DOHH2 (cell line): ENCODE measurements at regions not wholly inside any gene's neighbourhood (a gene's known extent, or its start where the extent isn't known, plus 50 kb on each side); places are given as distances from the start of the nearest gene placed in this dataset.

ENCODE experiments used
- H3F3A ChIP-seq: fragments of 200-600 bp; sonication (generic), shearing (Covaris generic); 2 replicates; pipeline ENCODE4 v1.6.0; 2016; ENCODE audit warnings: antibody characterized with exemption, mild to moderate bottlenecking; ENCODE audit not compliant: control insufficient read depth, insufficient read depth
- H3K27ac ChIP-seq: fragments of 200-600 bp; sonication (generic); 2 replicates; pipeline ENCODE4 v1.5.1; 2014; ENCODE audit warnings: low read depth, mild to moderate bottlenecking, low read length, moderate library complexity
- H3K27me3 ChIP-seq: fragments of 200-600 bp; sonication (generic); 2 replicates; pipeline ENCODE4 v1.6.1; 2014; ENCODE audit warnings: mild to moderate bottlenecking, low read length, mixed read lengths; ENCODE audit not compliant: control insufficient read depth
- H3K36me3 ChIP-seq: fragments of 200-600 bp; sonication (generic); 2 replicates; pipeline ENCODE4 v1.6.1; 2014; ENCODE audit warnings: mild to moderate bottlenecking, low read length, moderate library complexity, mixed read lengths; ENCODE audit not compliant: control insufficient read depth
- H3K4me1 ChIP-seq: fragments of 200-600 bp; sonication (generic); 2 replicates; pipeline ENCODE4 v1.6.1; 2014; ENCODE audit warnings: mild to moderate bottlenecking, low read length, mixed read lengths; ENCODE audit not compliant: control insufficient read depth
- H3K4me2 ChIP-seq: fragments of 200-600 bp; sonication (generic); 2 replicates; pipeline ENCODE4 v1.6.0; 2014; ENCODE audit warnings: mild to moderate bottlenecking, low read length, moderate library complexity
- H3K4me3 ChIP-seq: fragments of 200-600 bp; sonication (generic); 2 replicates; pipeline ENCODE4 v1.5.1; 2014; ENCODE audit warnings: mild to moderate bottlenecking, low read length, mixed read lengths
- H3K79me2 ChIP-seq: fragments of 200-600 bp; sonication (generic); 2 replicates; pipeline ENCODE4 v1.6.1; 2014; ENCODE audit warnings: mild to moderate bottlenecking, low read length, mixed read lengths; ENCODE audit not compliant: control insufficient read depth
- H3K9me2 ChIP-seq: fragments of 200-600 bp; sonication (generic); replicated peaks from 2 replicates; pipeline ENCODE4 v1.6.1; 2014; ENCODE audit warnings: mild to moderate bottlenecking, low read length, mixed read lengths; ENCODE audit not compliant: control insufficient read depth
- H3K9me3 ChIP-seq: fragments of 200-600 bp; sonication (generic); 2 replicates; pipeline ENCODE4 v1.6.1; 2014; ENCODE audit warnings: antibody characterized with exemption, low read length, mixed read lengths; ENCODE audit not compliant: control insufficient read depth, insufficient read depth
- H4K20me1 ChIP-seq: fragments of 200-600 bp; sonication (generic); 2 replicates; pipeline ENCODE4 v1.6.0; 2014; ENCODE audit warnings: low read depth, mild to moderate bottlenecking, antibody characterized with exemption, low read length, moderate library complexity; ENCODE audit not compliant: control insufficient read depth, insufficient read depth
- CTCF ChIP-seq: fragments of 200-600 bp; sonication (generic); IDR thresholded peaks from one replicate; pipeline ENCODE4 v1.5.1; 2014; ENCODE audit warnings: antibody characterized with exemption, mild to moderate bottlenecking, low read depth, low read length; ENCODE audit not compliant: poor library complexity, severe bottlenecking
- EZH2phosphoT487 ChIP-seq: fragments of 200-600 bp; sonication (generic); IDR thresholded peaks from 2 replicates; pipeline ENCODE4 v1.6.1; 2017; ENCODE audit warnings: borderline replicate concordance, mild to moderate bottlenecking, antibody characterized with exemption, low read length, moderate library complexity, mixed read lengths

- H3K27me3 ChIP-seq, result no peaks in the 10 kb centered on the region
- H3F3A ChIP-seq, result no peaks in the 10 kb centered on the region
- no peaks in the 10 kb centered on the region for H3K9me2 ChIP-seq
- TF ChIP-seq EZH2phosphoT487 (no peak), CTCF (no peak)
- H3K27ac ChIP-seq, result no peak overlapping the region
- H3K36me3 ChIP-seq, result no peaks in the 10 kb centered on the region
- H3K4me2 ChIP-seq, result no peak overlapping the region
- no peak overlapping the region for H3K4me3 ChIP-seq
- no peaks in the 10 kb centered on the region for H4K20me1 ChIP-seq
- no peaks in the 10 kb centered on the region for H3K9me3 ChIP-seq
- H3K4me1 ChIP-seq, result no peaks in the 10 kb centered on the region
- no peaks in the 10 kb centered on the region for H3K79me2 ChIP-seq
Measured at GRCh38 chr18:5091741-5092140, 105.3 kb downstream of the AKAIN1 start.

- H3K9me2 ChIP-seq, result no peaks in the 10 kb centered on the region
- TF ChIP-seq CTCF, result no peak
- no peak for TF ChIP-seq EZH2phosphoT487
- no peaks in the 10 kb centered on the region for H3K9me3 ChIP-seq
- H3K79me2 ChIP-seq, result no peaks in the 10 kb centered on the region
- H3K36me3 ChIP-seq, result no peaks in the 10 kb centered on the region
- H3K4me2 ChIP-seq, result no peak overlapping the region
- H3K4me1 ChIP-seq, result no peaks in the 10 kb centered on the region
- no peaks in the 10 kb centered on the region for H3K27me3 ChIP-seq
- no peak overlapping the region for H3K4me3 ChIP-seq
- H3F3A ChIP-seq, result no peaks in the 10 kb centered on the region
- no peaks in the 10 kb centered on the region for H4K20me1 ChIP-seq
- no peak overlapping the region for H3K27ac ChIP-seq
Measured at GRCh38 chr18:5075297-5075696, 121.8 kb downstream of the AKAIN1 start.

GRCh38 chr18:5073026-5073944 is 123.8 kb downstream of the AKAIN1 start:
- Histone ChIP-seq H3K36me3 (no peaks in the 10 kb centered on the region), H3K4me2 (no peak overlapping the region), H3K9me2 (no peaks in the 10 kb centered on the region), H4K20me1 (no peaks in the 10 kb centered on the region), H3K9me3 (no peaks in the 10 kb centered on the region), H3F3A (no peaks in the 10 kb centered on the region), H3K4me1 (peaks cover 9% of the 10 kb centered on the region), H3K27ac (no peak overlapping the region), H3K4me3 (no peak overlapping the region), H3K27me3 (no peaks in the 10 kb centered on the region), H3K79me2 (no peaks in the 10 kb centered on the region)
- no peak for TF ChIP-seq EZH2phosphoT487
- TF ChIP-seq CTCF, result peak; percentile 52
